ENCODE measurements at regions not wholly inside any gene's neighbourhood (a gene's known extent, or its start where the extent isn't known, plus 50 kb on each side); places are given as distances from the start of the nearest gene placed in this dataset.
A peak's percentile ranks its signal among the peaks of the same experiment; 100 is the strongest.

GRCh38 chr1:38221006-38221649 lies 174.5 kb upstream of the POU3F1 start:
- H3K27me3 ChIP-seq (ENCODE audit: insufficient read depth): peaks cover 32% of the 10 kb centered on the region
- H3K4me1 ChIP-seq (ENCODE audit: insufficient read depth): peaks cover 45% of the 10 kb centered on the region
- Mint-ChIP-seq H3K4me3 (no peak overlapping the region), H3K36me3 (ENCODE audit: low read depth) (peaks cover 8% of the 10 kb centered on the region), H3K27me3 (ENCODE audit: insufficient read depth, low read depth, poor library complexity) (peaks cover 11% of the 10 kb centered on the region), H3K27ac (no peak overlapping the region), H3K9me3 (peaks cover 11% of the 10 kb centered on the region), H3K4me1 (peaks cover 42% of the 10 kb centered on the region)
- no peaks in the 10 kb centered on the region for H3K36me3 ChIP-seq (ENCODE audit: insufficient read depth)
- no peaks in the 10 kb centered on the region; the same call in 1 of the 2 replicates for H3K9me2 ChIP-seq (ENCODE audit: insufficient read depth)
- H2AFZ ChIP-seq: no peak overlapping the region
- H3K27ac ChIP-seq (ENCODE audit: low read depth): no peak overlapping the region
- TF ChIP-seq STAT1 (IDR thresholded peaks at IDR 0.05; ENCODE audit: unreplicated experiment) (no peak), EZH2 (IDR thresholded peaks at IDR 0.05; ENCODE audit: low read depth, unreplicated experiment) (no peak), ETS1 (IDR thresholded peaks at IDR 0.05) (no peak), CREB1 (CRISPR knock-in tag; IDR thresholded peaks at IDR 0.05; ENCODE audit: low read depth) (no peak), POLR2AphosphoS5 (IDR thresholded peaks at IDR 0.05; ENCODE audit: low read depth) (no peak), NANOG (IDR thresholded peaks at IDR 0.05; ENCODE audit: borderline replicate concordance) (no peak), REST (IDR thresholded peaks at IDR 0.05; ENCODE audit: unreplicated experiment) (no peak), ZNF462 (CRISPR knock-in tag; IDR thresholded peaks at IDR 0.05) (no peak), CTCF (conservative IDR thresholded peaks at IDR 0.05; ENCODE audit: low read depth in 2 of 2) (no peak), ZNF114 (CRISPR knock-in tag; IDR thresholded peaks at IDR 0.05) (no peak)
- no peak for ATAC-seq
- no peak for DNase-seq (ENCODE audit: low spot score)
- H3K4me2 ChIP-seq: peak overlapping the region; percentile 52
- H3K79me2 ChIP-seq (replicated peaks; ENCODE audit: insufficient read depth): no peaks in the 10 kb centered on the region
- no peaks in the 10 kb centered on the region; the same call in 1 of the 2 replicates for H3F3A ChIP-seq (replicated peaks; ENCODE audit: low read depth)
- H4K20me1 ChIP-seq (replicated peaks; ENCODE audit: insufficient read depth): no peaks in the 10 kb centered on the region
- no peak overlapping the region for H3K4me3 ChIP-seq

Measured in GM23338 (cell line).